LHCN-M2 (cell line): ENCODE measurements at regions not wholly inside any gene's neighbourhood (a gene's known extent, or its start where the extent isn't known, plus 50 kb on each side); places are given as distances from the start of the nearest gene placed in this dataset.

Experiments used
- DNase-seq: peaks from one replicate; pipeline ENCODE4 v3.0.0-alpha.2; 2012; ENCODE audit warnings: low read depth

DNA sequence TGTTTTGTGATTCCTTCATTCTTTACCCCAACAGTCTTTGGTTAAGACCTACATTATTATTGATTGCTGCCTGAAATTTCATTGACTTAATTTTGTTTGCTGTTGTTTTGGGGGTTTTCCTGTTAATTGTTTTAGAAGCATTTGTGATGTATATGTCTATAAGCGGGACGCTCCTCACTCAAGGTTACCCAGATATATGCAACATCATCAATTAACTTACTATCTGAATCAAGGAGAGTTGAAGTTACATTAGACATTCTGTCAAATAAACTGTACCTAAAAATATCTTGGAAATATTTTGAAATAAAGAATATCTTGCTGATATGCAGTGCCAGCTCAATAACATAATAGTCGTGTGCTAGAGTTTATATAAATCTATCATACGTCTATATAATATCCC, 125.9 kb upstream of the CDH18 start:
- DNase-seq = no peak

DNA sequence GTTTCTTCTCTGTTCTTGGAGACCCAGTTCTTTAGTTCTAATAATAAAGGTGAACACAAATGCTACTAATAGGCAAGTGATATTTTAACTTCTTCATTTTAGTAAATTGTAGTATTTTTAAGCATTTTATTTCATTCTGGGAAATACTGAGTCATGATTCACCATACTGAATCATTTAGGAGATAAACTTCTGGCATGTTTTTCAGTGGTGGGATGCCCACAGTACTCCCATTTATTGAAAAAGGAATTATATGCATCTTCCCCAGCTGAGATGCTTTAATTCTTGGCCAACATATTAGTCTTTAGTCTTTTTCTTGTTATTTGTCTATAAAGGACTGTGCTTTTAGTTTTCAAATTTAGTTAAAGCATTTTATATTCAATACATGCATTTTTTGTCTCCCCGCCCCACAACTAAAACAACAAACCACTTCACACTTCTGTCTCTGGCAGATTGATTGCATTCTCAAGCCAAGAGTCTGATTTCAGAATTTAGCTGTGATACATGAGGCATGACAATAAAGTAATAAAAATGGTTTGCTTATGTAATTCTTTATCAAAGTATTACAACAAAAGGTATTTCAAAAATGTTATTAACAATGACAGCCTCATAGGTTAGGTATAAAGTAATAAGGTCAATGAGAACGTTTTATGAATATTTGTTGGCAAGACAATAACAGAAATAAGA, 125.2 kb upstream of the CDH18 start:
- peak; percentile 17 for DNase-seq

DNA sequence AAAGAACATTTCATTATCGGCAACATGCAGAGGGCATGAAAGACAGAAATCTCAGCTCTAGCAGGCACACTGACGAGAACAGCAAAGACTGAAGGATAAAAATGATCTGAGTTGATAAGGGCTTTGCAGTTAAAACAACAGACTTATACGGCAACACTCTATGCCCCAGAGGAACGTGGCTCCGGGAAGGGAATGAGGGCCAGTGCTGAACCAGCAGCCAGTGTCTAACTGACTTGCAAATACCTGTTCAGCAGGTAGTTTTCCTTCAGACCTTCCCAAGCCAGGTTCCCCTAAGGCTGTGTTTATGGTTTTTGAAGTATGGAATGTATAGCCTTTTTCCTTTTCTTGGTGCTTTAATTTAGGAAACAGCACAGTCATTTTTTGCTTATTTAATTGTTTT, 121.3 kb upstream of the CDH18 start:
- DNase-seq = no peak

DNA sequence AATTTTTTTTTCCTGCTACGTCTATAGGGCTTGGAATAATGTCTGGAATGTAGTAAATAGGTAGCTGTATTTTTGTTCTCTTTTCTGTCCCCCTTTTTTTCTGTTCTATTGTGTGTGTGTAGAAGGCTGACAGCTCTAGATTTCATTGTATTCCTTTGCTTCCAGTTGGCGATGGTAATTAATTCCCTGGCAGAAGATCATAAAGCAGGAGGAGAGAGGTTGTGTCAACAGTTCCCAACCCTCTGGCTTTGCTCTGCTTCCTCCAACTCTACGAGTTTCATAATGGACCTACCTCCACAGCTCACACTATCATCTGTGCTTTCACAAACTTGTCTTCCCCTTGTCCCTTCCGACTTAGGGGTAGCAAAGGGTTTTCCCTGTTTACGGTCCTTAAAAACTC, 117.9 kb upstream of the CDH18 start:
- no peak for DNase-seq

DNA sequence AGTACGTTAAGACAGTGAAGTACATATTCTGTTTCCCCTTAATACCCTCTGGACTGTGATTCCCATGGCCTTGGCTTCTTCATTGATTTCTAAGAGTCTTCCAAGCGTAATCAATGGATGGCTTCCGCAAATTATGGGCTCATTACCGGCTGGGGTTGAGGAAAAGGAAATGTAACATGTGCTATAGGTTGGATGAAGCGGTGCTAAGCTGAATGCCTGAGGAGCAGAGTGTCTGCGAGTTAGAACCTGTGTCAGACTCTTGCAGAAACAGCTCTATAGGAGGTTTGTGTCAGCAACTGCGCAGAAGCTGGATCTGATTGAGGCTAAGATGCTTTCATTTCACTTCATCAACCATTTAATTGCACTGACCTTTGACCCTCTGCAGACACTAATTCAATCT, 114.3 kb upstream of the CDH18 start:
- no peak for DNase-seq

DNA sequence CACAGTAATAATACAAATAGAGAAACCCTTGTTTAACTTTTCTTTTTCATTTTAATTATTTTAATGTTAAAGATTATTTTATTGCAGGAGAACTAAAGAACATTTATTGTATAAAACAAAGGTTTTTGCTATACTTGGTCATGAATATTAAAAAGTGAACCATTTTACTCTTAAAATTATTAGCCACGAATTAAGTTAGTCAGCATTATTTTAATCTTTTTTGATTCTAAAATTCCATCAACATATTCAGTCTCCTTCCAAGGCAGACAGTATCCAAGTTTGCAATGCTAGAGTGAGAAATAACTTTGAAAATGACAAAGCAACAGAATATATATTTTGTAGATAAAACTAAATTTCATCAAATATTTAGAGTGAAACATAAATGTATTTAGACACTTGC, 110.7 kb upstream of the CDH18 start:
- no peak for DNase-seq

DNA sequence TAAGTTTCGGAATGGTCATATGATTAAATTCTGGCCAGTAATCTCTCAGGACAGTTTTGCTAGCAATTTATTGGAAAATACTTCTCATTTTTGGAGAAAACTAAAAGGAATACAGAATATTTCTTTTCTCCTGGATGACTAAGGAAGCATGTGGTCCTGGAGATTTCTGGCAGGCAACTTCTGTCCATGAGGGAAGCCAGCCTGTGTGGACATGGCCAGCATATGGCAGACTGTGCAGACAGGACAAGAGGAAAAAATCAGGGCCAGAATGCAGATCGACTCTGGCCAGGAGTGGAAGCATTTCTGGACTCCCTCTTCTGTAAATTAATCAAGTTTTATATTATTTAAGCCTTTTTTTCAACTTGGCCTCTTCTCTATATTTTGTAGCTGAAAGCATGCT, 100.4 kb upstream of the CDH18 start:
- DNase-seq = no peak

DNA sequence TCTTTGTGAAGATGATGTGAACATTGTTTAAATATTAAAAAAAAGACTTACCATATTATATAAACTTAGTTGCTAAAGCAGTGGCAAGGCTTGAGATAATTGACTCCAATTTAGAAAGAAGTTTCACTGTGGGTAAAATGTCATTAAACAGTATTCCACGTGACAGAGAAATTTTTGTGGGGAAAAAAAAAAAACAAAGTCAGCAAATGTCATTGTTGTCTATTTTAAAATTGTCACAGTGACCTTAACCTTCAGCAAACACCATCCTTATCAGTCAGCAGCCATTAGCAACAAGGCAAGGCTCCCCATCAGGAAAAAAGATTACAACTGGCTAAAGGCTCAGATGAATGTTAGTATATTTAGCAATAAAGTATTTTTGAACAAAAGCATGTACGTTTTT, 99.3 kb upstream of the CDH18 start:
- DNase-seq = no peak

DNA sequence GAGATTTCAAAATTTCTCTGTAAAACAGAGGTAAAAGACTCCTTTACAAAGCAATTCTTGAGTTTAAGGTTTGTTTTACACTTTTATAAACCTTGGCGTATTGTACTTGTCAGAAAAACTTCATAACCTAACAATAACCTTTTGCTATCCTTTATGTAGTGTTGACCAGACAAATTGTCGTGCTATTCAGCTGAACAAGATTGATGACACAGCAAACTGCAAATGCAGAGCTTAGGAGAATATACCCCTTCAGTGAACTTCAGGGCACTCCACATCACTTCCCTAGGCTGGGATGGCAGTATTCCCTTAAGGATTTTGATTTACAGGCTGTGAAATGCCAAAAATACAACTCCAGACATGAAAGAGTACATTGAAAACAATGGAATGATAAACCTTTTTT, 89.2 kb upstream of the CDH18 start:
- DNase-seq = no peak

DNA sequence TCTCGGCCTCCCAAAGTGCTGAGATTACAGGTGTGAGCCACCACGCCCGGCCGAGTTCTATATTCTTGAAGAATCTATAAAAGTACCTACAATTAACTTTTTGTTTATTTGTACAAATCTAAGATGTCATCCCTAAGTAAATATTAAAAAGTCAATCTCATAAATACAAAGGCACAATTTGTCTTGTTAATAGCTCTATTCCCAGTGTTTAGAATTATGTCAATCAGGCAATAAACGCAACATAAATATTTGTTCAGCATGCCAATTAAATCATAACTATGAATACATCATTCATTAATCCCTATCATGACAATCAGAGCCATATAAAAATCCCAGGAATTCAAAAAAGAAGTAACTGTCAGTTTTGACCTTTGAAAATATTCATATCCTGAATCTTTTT, 68.9 kb upstream of the CDH18 start:
- no peak for DNase-seq

DNA sequence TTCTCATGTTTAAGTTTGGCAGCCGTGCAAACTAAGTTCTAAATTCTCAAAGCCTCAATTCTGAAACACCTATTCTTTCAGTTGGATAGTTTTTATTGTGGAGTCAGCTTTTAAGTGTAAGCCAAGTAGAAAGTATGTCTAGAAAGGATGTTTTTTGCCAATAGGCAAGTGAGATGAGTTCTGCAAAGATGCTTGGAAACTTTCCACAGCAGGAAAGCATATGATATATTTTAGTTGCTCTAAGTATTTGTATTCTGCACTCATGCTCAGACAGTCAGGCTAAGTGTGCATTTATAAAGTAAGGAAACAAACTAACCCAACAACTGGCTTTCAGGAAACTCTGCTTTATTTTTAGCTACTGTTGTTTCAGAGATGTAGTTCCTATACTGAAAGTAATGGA, 67.3 kb upstream of the CDH18 start:
- DNase-seq = no peak

DNA sequence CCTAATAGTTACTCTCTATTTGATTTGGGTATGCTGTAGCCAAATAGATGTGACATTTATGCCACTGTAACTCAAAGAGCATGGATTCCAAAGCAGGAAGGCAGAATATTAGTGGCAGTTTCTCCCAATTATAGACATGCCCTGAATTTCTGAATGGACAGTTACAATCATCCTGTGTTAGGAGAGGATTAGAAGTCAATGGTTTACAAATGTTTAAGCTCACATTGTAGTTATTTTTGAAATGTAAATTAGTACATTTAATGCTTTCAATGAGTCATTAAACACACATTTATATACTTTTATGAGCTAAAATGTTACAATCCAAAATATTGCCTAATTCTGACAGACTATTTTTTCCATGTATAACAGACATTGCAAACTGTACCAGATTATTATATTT, 62.3 kb upstream of the CDH18 start:
- DNase-seq = no peak

DNA sequence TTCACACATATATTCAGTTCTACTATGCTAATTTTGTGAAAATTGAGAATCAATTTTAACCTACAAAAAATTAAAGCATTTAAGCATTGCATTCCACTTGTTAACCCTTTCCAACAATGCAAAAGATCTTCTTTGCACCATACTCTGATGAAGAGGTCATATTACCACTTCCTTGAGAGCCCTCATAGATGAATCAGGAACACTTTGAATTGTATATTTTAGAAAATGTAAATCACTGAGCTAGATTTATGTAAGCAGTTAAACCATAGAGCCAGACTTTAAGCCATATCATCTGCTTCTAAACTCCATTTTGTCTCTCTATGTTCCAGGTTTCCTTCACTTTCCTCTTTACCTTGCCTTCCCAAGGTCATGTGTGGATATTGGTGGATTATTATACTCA, 56.5 kb upstream of the CDH18 start:
- no peak for DNase-seq

DNA sequence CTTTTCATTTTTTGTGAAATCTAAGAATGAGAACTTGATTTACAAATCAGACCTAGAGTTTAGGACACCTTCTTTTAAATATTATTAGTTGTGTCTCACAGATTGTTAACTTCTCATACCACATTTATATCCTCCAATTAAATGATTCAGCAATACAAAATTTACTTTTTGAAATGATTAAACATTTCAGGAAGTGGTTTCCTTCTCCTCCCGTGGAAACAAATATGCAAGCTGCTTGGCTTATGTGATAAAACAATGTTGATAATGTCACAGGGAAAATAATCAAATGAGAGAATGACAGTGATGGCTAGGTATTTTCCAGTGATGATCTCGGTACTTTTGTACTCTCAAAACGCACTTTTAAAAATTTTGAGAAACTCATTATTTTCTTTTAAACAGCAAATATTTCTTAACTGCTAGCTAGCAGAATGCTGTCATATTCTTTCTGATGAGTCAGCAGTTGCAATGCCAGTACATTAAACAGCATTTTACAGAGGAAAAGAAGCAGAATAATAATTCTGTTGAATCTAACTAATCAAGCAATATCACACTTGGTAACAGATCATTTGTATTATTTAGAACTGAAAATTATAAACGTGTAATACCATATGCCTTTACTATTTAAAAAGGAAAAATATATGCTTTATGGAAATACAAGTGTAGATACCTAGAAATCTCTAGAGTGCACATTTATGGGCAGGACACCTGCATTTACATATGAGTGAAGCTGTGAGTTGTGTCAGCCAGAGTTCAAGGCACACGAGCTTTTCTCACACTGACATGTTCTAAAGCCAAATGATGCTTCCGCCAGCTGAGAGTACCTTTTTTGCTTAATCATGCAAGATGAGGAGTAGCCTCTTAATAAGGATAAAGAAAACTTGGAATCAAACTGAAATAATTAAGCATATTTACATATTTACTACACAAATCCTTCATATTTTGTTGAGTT, 53.6 kb upstream of the CDH18 start:
- peak; percentile 13 for DNase-seq

DNA sequence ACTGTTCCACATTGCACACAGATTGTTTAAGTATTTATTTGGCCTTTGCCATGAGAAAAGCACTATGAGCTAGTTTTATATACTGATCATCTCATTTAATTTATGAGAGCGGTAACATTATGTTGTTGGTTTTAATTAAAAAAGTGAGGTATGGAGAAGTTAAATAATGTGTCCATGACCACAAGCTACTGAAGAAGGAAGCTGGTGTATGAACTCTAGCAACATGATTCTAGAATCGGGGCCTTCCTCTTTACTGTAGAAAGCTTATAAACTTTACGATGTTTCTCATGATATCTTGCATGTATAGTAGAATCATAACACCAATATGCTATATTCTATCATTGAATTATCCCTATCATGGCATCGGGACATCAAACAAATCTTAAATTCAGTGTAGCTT, 52.9 kb upstream of the CDH18 start:
- no peak for DNase-seq
